ENCODE measurements at regions not wholly inside any gene's neighbourhood (a gene's known extent, or its start where the extent isn't known, plus 50 kb on each side); places are given as distances from the start of the nearest gene placed in this dataset.
"Not testable (repeated sequence)": the region's sequence is repeated elsewhere in the genome, so short reads cannot be mapped to it uniquely, and the experiment has no call there.

GRCh38 chr4:17009871-17010367, 111.5 kb upstream of the LDB2 start:
- Histone ChIP-seq H3K4me1 (no peaks in the 10 kb centered on the region), H3K27me3 (no peaks in the 10 kb centered on the region), H3K9me3 (no peaks in the 10 kb centered on the region), H3K27ac (no peak overlapping the region), H3K4me3 (no peak overlapping the region), H3K36me3 (replicated peaks in 1 of 2; ENCODE audit: insufficient read depth in 1 of 2, low read depth in 2 of 2) (no peaks in the 10 kb centered on the region)
- DNase-seq, result no peak
- no peak for ATAC-seq
- 53 to 69% methylated on average over 10 of the region's 10 CpGs for WGBS, 2 donors
- intact Hi-C loops (cut with DNase I), result no loop called here
- TF ChIP-seq POLR2A (IDR thresholded peaks at IDR 0.05), result no peak
- TF ChIP-seq CTCF (IDR thresholded peaks at IDR 0.05), result no peak

DNA sequence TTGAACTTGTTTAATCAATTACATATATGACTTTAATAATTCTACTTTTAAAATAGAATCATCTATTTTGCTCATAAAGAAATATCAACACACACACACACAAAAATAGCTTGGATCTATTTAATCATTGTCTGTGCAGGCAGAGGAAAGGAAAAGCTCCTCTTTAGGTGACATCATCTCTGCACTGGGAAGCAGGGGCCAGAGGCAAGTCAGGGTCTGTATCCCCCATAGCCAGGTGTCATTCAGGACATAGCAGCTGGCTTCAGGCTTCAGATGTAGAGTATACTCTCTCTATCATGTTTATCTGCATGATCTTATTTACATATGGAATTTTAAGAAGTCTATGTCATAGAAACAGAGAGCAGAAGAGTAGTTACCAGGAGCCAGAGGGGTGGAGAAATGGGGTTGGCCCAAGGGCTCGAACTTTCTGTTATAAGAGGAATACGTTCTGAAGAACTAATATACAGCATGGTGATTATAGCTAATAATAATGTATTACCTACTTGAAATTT, 110.4 kb upstream of the LDB2 start:
- Histone ChIP-seq H3K9me3 (no peaks in the 10 kb centered on the region), H3K4me1 (no peaks in the 10 kb centered on the region), H3K27ac (no peak overlapping the region), H3K4me3 (no peak overlapping the region), H3K36me3 (replicated peaks in 1 of 2; ENCODE audit: insufficient read depth in 1 of 2, low read depth in 2 of 2) (no peaks in the 10 kb centered on the region), H3K27me3 (no peaks in the 10 kb centered on the region)
- no peak for TF ChIP-seq POLR2A (IDR thresholded peaks at IDR 0.05)
- no peak for TF ChIP-seq CTCF (IDR thresholded peaks at IDR 0.05)
- intact Hi-C loops (cut with DNase I), result no loop called here
- 68 to 72% methylated on average over 2 of the region's 2 CpGs for WGBS, 2 donors
- DNase-seq (no peak), ATAC-seq (no peak)

DNA sequence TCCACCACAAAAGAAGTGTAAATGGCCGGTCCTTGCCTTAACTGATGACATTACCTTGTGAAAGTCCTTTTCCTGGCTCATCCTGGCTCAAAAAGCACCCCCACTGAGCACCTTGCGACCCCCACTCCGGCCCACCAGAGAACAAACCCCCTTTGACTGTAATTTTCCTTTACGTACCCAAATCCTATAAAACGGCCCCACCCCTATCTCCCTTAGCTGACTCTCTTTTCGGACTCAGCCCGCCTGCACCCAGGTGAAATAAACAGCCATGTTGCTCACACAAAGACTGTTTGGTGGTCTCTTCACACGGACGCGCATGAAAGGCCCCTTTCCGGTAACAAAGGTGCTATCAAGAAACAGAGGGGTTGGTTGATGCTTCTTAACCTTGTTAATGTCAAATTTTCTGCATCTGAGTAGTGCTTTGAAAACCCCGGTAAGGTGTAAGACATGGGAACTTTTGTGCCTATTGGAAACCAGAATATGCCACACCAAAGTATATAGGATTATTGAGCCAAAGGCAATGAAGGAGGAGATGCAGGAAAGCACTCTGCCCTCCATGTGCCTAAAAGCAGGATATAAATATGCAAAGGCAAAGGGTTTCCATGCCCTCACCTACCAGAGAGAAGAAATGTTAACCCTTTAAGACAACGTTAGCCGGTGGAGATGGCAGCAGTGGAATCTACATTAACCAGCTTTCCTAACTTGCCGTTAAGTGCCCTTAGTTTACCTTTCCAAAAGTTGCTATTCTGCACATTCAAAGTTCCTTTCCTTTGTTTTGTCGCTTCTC, 105.4 kb upstream of the LDB2 start:
- WGBS, 2 donors, result 47 to 49% methylated on average over 16 of the region's 16 CpGs
- H3K27ac ChIP-seq; H3K4me3 ChIP-seq; DNase-seq; ATAC-seq; H3K36me3 ChIP-seq (replicated peaks in 1 of 2; ENCODE audit: insufficient read depth in 1 of 2, low read depth in 2 of 2); H3K4me1 ChIP-seq; H3K27me3 ChIP-seq; intact Hi-C loops (cut with DNase I); H3K9me3 ChIP-seq: not testable (repeated sequence)

- no peak for ATAC-seq
- Histone ChIP-seq H3K36me3 (replicated peaks in 1 of 2; ENCODE audit: insufficient read depth in 1 of 2, low read depth in 2 of 2) (no peaks in the 10 kb centered on the region), H3K27me3 (no peaks in the 10 kb centered on the region), H3K4me1 (no peaks in the 10 kb centered on the region), H3K27ac (no peak overlapping the region), H3K9me3 (no peaks in the 10 kb centered on the region), H3K4me3 (no peak overlapping the region)
- intact Hi-C loops (cut with DNase I), result no loop called here
- 16 to 25% methylated on average over 1 of the region's 1 CpG for WGBS, 2 donors
- DNase-seq, result no peak
- TF ChIP-seq POLR2A (IDR thresholded peaks at IDR 0.05), result no peak
- TF ChIP-seq CTCF (IDR thresholded peaks at IDR 0.05), result no peak
These were observed 97.0 kb upstream of the LDB2 start for GRCh38 chr4:16995451-16995850.

GRCh38 chr4:16993956-16994840, 95.8 kb upstream of the LDB2 start:
- no peak overlapping the region for H3K4me3 ChIP-seq
- intact Hi-C loops (cut with DNase I), result no loop called here
- H3K4me1 ChIP-seq, result no peaks in the 10 kb centered on the region
- DNase-seq (no peak), ATAC-seq (no peak)
- TF ChIP-seq CTCF (IDR thresholded peaks at IDR 0.05) (no peak), POLR2A (IDR thresholded peaks at IDR 0.05) (no peak)
- 42 to 45% methylated on average over 5 of the region's 5 CpGs for WGBS, 2 donors
- no peaks in the 10 kb centered on the region for H3K36me3 ChIP-seq (replicated peaks in 1 of 2; ENCODE audit: insufficient read depth in 1 of 2, low read depth in 2 of 2)
- H3K27me3 ChIP-seq, result no peaks in the 10 kb centered on the region
- no peaks in the 10 kb centered on the region for H3K9me3 ChIP-seq
- H3K27ac ChIP-seq, result no peak overlapping the region

All from body of pancreas (tissue), 4 donors.